Stomach (tissue), 4 donors: ENCODE measurements at regions not wholly inside any gene's neighbourhood (a gene's known extent, or its start where the extent isn't known, plus 50 kb on each side); places are given as distances from the start of the nearest gene placed in this dataset.

Experiments used
- CTCF ChIP-seq, 7 experiments: fragments of 450-650 bp in 4 of 7; fragments of 200-600 bp in 3 of 7; sonication (generic) in 3 of 7; IDR thresholded peaks; one replicate each; pipeline ENCODE4 v1.5.1; 2016 to 2019; ENCODE audit warnings: antibody characterized with exemption in 7 of 7, control low read depth in 2 of 7, mild to moderate bottlenecking in 1 of 7
- EP300 ChIP-seq: sonication (generic); formaldehyde crosslinking; IDR thresholded peaks from one replicate; pipeline ENCODE4 v1.6.1; 2017; ENCODE audit warnings: antibody characterized with exemption
- POLR2A ChIP-seq, 4 donors: fragments of 450-650 bp; IDR thresholded peaks; one replicate each; pipeline ENCODE4 v1.6.1; 2016; ENCODE audit warnings: antibody characterized with exemption in 4 of 4, control low read depth in 2 of 4, mild to moderate bottlenecking in 1 of 4, moderate library complexity in 1 of 4
- POLR2AphosphoS5 ChIP-seq, 3 donors: sonication (generic); formaldehyde crosslinking; IDR thresholded peaks; one replicate each; pipeline ENCODE4 v1.6.1; 2016; ENCODE audit warnings: antibody characterized with exemption in 3 of 3

GRCh38 chr14:53872681-53873089 lies 83.9 kb downstream of the BMP4 start:
- no peak for TF ChIP-seq EP300
- no peak for TF ChIP-seq CTCF (IDR thresholded peaks at IDR 0.05)
- no peak for TF ChIP-seq POLR2A (IDR thresholded peaks at IDR 0.05)
- TF ChIP-seq POLR2AphosphoS5 (IDR thresholded peaks at IDR 0.05): no peak
